Renal pelvis (tissue), 1 donor: ENCODE measurements at regions not wholly inside any gene's neighbourhood (a gene's known extent, or its start where the extent isn't known, plus 50 kb on each side); places are given as distances from the start of the nearest gene placed in this dataset.
"Not testable (repeated sequence)": the region's sequence is repeated elsewhere in the genome, so short reads cannot be mapped to it uniquely, and the experiment has no call there.

Experiments
- DNase-seq: peaks from one replicate; pipeline ENCODE4 v3.0.0-alpha.2; 2013

DNA sequence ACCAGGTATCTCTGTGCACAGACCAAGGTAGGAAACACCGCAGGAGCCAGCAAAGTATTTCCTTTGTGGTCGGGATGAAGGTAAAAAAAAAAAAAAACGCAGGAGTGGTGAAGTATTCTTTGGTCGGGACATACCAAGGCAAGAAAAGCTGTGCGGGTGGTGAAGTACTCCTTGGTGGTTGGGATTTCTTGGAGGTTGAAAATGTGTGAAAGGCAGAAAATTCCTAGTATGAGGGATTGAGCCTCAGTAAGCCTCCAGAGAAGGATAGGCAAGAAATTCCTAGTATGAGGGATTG lies 802.6 kb downstream of the PLA2G4A start:
- DNase-seq, result no peak

DNA sequence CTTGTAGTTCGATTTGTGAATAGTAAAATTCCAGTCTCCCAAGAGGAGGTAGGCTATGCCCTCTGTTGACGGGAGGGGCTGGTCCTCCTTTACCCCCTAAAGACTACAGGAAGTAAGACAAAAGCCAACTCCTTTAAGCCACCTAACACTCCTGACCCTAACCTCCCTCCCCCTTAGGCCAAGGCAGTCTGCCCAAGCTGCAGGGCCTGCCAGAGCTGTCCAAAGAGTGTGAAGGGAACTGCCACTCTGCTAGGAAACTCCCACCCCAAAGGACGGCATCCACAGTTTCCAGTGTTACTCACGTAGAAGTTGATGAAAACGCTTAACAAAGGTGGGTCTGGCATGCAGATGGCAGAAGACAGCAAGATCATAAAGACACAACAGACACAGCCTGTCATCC lies 803.2 kb downstream of the PLA2G4A start:
- no peak for DNase-seq

- DNase-seq, result no peak
These were observed 806.2 kb downstream of the PLA2G4A start for GRCh38 chr1:187634940-187635339.

- no peak for DNase-seq
These were observed 810.1 kb downstream of the PLA2G4A start for GRCh38 chr1:187638733-187639434.

DNA sequence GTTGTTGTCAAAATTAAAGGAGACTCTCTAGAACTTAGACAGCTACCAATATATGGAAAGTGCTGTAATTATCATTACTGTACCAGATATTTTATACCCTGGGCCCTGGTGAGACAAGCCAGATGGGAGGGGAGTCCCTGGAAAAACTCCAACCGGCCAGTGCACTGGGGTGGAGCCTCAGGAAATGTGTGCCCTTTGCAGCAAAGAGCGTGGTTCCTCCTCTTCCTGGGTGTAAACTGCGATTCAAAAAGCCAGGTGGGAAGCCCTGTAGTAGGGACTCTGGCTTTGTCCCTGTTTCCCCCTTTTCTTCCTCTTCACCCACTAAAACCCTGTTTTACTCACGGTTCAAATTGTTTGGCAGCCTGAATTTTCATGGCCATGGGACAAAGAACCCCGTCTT lies 812.3 kb downstream of the PLA2G4A start:
- no peak for DNase-seq

DNA sequence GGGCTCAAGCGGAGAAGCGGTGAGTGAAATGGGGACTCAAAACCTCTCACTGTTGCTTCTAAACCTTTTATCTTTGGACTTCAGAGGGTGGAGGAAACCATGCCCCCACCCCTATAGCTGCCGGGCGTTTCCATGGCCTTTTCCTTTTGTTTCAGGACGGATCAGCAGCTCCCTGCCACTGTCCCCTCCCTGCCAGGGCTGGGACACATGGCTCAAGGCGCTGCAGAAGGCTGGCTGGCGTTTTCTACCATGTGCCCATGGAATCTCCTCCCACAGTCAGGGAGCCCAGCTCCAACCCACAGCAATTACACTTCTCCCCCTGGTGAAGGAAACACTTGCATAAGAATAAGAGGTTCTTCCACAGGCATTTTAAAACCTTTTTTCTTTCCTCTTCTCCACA lies 812.7 kb downstream of the PLA2G4A start:
- no peak for DNase-seq

DNA sequence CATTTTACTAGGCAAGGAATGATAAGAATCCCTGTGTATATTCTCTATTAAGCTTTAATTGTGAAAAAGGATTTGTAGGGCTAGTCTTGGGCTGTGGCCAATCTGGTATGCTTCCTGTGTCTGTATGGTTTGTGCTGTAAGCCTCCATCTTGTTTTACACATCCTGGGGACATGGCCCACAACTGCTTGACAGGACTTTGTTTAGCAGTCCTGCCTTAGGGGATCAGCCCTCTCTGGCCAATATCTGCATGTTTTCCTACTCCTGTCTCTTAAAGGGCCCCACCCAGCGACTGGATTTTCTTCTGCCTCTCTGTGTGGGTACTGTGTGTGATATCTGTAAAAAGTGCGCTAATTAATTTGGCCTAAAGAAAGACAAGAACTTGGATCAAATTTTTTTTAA lies 813.2 kb downstream of the PLA2G4A start:
- no peak for DNase-seq

DNA sequence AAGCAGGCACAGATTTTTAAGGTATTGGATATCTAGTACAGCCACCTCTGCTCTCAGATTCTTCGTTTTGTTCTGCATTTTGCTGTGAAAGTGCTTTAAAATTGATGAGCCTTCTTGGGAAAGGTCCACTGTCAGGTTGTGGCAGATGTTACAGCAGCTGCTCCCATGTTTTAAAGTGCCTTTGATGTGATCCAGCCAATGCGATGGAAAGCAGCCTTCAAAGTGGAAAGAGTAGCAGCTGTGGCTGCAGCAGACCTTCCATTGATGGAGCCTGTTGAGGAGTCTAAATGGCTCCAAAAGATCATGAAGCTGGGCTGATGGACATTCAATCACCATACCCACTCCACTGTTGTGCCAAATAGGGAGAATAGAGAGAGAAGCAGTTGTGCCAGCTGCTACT lies 816.9 kb downstream of the PLA2G4A start:
- DNase-seq, result no peak

- DNase-seq, result no peak
These were observed 817.9 kb downstream of the PLA2G4A start for GRCh38 chr1:187646536-187647107.

- DNase-seq, result no peak
These were observed 819.3 kb downstream of the PLA2G4A start for GRCh38 chr1:187648091-187648490.

DNA sequence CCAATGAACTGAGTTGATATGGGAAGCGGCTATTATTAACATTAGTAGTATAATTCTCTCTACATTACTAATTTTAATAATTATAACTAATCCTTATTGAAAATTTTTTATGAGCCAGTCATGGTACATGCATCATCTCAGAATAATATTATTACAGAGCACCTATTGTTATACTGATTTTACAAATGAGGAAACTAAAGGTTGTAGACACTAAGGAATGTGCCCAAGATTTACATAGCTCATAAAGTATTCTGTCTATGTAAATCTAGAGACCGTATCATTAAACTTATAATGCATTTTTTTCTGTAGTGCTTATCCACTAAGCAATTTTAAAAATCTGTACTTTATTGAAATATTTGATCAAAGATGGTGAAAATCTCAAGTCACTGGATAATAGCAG lies 825.9 kb downstream of the PLA2G4A start:
- DNase-seq, result no peak

- DNase-seq, result no peak
These were observed 826.4 kb downstream of the PLA2G4A start for GRCh38 chr1:187655104-187655503.

- no peak for DNase-seq
These were observed 836.7 kb downstream of the PLA2G4A start for GRCh38 chr1:187665483-187665882.

- DNase-seq, result no peak
These were observed 852.1 kb downstream of the PLA2G4A start for GRCh38 chr1:187680823-187681222.

GRCh38 chr1:187682112-187682511 lies 853.4 kb downstream of the PLA2G4A start:
- no peak for DNase-seq

DNA sequence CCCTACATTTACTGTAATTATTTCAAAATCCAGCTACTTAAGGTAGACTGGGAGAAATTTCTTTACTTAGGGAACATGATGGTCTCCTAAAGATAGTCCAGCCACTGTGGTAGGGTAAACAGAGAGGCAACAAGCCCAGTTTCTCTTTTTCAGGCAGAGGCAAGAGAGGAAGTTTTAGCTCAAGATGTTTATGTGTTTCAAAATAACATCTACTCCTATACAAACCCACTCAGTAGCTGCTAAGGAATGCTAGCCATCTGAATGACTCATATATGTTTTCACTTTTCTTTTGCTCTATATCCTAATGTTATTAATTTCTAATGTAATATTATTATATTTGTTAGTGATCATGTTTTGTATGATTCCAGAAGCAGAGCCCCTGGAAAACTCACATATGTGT lies 856.6 kb downstream of the PLA2G4A start:
- DNase-seq, result no peak

DNA sequence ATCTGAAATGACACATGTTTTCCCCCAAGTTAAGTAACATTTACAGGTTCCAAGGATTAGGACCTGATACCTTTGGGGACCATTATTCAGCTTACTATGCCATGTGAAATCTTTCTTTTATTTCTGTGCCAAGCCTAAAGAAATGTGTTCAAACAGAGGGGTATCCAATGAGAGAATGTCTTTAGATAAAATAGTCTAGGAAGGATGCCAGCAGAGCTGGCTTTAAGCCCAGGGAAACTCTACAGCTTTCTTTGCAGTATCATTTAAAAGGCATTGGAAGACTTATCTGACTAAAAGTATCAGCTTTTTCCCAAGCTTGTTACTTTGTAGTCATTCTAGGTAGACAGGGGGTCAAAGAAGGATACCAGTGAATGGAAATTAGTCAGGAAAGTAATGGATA lies 860.4 kb downstream of the PLA2G4A start:
- no peak for DNase-seq

DNA sequence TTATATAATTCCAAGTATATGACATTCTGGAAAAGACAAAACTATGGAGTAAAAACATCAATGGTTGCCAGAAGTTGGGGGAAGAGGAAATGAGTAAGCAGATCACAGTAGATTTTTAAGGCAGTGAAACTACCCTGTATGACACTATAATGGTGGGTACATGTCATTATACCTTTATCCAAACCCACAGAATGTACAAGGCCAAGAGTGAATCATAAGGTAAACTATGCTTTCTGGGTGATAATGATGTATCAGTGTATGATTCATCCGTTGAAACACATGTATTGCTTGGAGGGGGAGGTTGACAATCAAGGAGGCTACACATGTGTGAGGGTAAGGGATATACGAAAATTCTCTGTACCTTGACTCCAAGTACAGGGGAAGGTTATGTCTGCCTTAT lies 862.7 kb downstream of the PLA2G4A start:
- DNase-seq, result no peak

GRCh38 chr1:187692799-187693198 lies 864.0 kb downstream of the PLA2G4A start:
- no peak for DNase-seq

DNA sequence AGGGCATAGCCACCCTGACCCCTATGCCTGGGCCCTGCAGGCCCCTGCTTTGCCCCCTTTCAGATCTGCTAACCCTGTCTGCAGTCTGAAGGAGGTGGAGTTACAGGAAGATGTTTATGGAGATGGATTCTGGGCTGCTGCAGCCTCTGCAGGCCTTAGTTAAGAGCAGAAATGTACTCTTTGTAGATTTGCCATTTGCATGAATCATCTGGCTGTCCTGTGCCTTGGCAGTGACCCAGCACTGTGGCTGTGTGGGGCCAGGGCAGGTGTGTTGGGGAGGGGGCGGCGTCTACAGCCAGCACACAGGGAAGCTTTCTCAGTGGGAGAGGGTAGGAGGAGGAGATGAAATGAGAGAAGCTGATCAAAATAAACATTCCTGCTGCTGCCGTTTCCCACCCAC lies 867.3 kb downstream of the PLA2G4A start:
- DNase-seq, result peak; percentile 0

GRCh38 chr1:187703138-187704130 lies 874.7 kb downstream of the PLA2G4A start:
- not testable (repeated sequence) for DNase-seq

GRCh38 chr1:187714470-187714869 lies 885.7 kb downstream of the PLA2G4A start:
- DNase-seq, result no peak

- no peak for DNase-seq
These were observed 886.7 kb downstream of the PLA2G4A start for GRCh38 chr1:187715483-187715882.
